ENCODE measurements at regions not wholly inside any gene's neighbourhood (a gene's known extent, or its start where the extent isn't known, plus 50 kb on each side); places are given as distances from the start of the nearest gene placed in this dataset.
"Not testable (repeated sequence)": the region's sequence is repeated elsewhere in the genome, so short reads cannot be mapped to it uniquely, and the experiment has no call there.

DNA sequence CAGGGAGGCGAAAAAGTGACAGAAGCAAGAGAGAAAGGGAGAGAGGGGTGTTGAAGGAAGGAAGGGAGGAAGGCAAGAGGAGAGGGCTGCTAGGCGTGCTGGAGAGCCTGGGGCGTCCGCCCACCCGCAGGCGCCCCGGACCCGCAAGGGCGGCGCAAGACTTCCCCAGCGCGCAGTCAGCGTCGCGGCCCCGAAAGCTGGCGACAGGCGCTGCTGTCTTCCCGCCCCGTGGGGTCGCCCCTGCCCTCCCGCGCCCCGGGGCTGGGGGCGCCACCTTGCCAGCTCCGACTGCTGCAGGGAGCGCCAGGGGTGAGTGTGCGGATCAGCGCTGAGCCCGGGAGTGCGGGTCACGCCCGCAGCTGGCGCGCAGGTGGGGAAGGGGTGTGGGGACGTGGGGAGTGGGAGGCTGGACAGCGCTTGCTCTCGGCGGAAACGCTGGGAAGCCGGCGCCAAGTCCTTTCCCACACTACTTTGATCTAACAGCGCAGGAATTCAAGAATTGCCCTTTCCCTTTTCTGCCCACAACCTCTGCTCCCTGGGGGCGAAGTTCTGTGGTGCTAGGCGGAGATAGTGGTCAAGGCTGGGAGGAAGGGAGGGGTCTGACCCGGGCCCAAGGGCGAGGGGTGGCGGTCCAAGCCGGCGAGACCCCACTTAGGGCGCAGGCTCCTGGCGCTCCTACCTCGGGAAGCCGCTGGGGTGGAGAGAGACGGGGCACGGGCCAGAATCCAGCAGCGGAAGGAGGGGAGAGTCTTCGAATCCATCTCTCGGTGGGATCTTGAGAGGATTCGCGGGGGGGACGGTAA is 266.1 kb downstream of the CGGBP1 start, which contains the start of gene HTR1F:
TSS of gene HTR1F (plus strand) at position 173 of the 803 bp plus-strand sequence.
- no peak for FAIRE-seq

DNA sequence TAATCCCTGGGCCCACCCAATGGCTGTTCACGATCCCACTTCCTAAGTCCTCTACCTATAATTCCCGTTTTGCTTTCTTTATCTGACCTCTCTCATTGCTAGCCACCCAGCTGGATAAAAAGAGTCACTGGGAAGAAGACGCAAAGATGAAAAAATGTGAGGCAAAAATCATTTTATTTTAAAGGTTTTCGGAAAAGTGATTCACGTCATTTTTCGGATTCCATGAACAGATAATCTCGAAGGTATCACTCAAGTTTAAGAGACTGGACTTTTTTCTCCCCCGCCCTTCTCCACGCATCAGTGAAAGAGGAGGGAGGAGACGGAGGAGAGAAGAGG is 266.6 kb downstream of the CGGBP1 start:
- FAIRE-seq = no peak

DNA sequence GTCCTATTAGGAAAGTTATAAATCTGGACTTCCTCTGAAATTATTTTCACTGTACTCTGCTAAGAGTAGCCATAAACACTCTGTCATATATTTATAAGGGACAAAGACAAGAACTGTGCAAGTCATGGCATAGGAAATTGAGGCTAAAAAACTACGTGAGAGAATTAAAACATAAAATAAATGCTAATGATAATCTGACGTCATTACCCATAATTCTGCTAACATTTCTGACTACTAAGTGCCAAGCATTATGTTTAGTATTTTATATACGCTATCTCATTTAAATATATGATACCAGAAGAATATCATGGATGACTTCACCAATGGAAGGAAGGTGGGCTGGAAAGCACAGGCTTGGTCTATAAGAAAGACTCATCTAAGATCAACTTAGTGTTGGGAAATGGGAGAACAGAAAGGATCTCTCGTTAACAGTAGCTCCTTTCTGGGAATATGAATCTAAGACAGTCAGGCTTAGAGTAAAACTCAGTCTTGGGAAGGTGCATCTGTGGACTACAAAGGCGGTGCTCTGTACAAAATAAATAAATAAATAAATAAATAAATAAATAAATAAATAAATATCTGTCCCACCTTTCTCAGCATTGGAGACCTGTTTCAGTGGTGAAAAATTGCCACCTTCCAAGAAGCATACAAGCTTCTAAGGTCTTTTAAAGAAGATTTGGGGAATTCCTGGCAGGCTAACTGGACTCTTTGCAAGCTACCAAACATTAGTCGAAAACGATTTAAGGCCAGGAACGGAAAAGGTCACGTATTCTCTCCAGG is 267.4 kb downstream of the CGGBP1 start:
- FAIRE-seq = no peak

DNA sequence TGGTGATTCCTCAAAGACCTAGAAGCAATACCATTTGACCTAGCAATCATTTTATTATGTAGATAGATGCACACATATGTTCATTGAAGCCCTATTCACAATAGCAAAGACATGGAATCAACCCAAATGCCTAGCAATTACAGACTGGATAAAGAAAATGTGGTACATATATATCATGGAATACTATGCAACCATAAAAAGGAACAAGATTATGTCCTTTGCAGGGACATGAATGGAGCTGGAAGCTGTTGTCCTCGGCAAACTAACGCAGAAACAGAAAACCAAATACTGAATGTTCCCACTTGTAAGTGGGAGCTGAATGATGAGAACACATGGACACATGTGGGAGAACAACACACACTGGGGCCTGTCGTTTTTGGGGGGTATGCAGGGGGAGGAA is 269.8 kb downstream of the CGGBP1 start:
- FAIRE-seq = not testable (repeated sequence)

DNA sequence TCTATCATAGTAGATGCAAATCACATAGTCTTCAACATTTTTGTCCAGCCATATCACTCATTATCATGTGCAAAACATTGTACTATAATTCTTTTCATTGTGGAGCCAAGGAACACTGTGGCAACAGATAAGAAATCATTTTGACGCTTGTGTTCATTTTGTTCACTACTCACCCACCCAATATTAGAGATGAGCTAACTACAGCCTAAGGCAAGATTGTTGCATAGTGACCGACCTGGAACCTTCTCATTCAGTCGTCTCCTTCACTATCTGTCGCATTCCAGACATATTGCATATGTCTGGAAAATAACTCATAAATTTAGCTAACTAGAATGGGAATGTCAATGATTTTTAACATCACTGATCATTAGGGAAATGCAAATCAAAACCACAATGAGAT is 270.3 kb downstream of the CGGBP1 start:
- FAIRE-seq = no peak

DNA sequence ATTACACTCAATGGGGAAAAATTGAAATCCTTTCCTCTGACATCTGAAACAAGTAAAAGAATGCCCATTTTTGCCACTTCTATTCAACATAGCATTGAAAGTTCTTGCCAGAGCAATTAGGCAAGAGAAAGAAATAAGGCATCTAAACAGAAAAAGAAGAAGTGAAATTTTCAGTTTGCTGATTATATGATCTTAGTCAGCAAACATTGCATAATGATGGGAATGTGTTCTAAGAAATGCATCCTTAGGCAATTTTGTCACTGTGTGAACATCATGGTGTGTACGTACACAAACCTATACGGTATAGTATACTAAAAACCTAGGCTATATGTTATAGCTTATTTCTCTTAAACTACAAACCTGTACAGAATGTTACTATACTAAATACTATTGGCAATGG is 278.0 kb downstream of the CGGBP1 start:
- FAIRE-seq = no peak

DNA sequence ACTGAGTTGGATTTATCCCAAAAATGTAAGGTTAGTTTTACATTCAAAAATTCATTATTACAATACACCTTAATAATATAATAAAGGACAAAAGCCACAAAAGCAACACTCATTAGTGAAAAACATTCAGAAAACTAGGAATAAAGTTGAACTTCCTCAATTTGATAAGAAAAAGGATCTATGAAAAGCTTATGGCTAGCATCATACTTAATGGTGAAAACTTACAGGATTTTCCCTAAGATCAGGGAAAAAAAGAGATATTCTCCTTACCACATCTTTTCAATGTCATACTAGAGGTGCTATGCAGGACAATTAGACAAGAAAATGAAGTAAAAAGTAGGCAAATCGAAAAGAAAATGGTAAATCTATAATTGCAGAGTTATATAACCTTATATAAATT is 279.9 kb downstream of the CGGBP1 start:
- no peak for FAIRE-seq

DNA sequence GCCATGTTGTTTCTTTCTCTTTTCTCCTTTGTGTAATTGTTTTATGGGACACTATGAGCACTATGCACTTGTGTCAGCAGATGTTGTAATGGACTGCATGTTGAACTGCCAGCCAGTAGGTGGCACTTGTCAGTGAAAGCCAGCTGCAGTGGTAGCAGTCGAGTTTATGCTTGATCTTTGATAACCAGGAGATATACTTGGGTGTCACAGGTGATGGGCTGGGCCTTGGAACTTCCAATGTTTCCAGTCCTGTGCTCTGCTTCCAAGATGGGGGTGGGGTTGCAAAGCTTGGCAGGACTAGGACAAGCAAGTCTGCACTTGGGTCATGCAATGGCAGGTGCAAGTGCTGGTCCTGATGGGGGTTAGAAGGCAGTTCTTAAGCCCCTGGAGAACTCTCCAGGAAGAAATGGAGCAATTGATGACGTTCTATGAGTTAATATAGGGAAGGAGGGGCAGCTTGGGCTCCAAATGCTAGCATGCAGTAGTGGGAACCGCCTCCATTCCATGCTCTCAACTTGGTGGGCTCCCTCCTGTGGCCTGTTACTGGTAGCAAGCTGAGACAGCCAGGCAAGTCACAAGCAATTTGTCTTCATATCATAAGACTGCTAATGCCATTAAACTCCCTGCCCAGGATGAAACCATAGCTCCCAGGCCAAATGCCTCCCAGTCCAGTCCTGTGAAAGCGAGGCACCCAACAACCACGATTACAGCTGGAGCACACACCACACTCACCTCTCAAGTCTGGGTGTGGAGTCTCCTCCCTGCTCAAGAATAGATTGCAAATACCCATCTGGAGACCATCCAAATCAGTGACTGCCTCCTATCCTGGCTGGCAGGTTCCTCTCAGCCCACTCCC is 287.2 kb downstream of the CGGBP1 start:
- FAIRE-seq = no peak

DNA sequence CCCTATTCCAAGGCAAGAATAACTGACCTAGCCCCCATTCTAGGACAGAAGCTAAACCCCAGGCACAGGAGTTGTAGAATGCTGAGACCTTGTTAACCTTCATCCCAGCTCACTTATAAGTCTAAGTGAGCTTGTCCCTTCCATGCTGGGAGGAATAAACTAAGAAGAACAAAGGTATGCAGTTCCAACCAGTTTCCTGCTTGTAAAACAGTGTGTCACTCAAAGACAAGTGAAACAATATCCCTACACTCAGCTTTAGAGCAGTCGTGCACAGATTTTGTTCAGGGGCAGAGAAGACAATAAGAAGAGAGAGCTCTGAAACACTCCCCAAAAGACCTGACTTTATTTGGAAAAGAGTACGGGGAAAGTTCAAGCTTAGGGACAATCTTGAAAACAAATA is 292.1 kb downstream of the CGGBP1 start:
- FAIRE-seq = no peak

DNA sequence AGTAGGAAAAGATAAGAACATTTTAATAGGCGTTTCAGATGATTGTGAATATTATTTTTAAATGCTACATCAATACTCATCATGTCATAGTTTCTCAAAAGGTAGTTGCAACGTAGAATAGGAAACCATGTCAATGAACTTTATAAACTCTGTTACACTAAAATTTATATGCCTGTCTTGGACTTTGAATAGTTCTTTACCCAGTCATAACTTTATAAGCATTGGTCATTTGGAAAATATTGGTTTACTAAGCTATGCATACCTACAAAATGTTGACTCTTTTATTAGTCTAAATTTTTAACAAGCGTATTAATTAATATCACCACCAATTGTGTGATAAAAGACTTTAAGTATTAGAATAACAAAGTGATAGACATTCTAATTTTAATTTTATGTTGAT is 293.5 kb downstream of the CGGBP1 start:
- no peak for FAIRE-seq

DNA sequence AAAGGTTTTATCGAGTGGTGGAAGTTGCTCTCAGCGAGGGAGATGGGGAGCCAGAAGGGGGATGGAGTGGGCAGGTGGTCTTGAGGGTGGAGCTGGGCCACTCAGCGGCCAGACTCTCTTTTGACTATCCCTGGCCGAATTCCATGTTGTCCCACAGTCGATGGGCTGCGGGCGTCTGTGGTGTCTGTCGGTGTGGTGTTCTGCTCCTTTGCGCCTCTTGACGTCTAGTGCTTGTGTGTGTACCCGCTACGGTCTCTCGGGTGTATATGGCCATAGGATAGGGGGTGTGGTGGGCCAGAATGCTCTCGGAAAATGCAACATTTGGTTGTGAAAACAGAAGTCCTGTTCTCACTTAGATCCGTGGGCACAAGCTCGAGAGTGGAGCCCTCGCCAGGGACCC is 297.0 kb downstream of the CGGBP1 start:
- no peak for FAIRE-seq

DNA sequence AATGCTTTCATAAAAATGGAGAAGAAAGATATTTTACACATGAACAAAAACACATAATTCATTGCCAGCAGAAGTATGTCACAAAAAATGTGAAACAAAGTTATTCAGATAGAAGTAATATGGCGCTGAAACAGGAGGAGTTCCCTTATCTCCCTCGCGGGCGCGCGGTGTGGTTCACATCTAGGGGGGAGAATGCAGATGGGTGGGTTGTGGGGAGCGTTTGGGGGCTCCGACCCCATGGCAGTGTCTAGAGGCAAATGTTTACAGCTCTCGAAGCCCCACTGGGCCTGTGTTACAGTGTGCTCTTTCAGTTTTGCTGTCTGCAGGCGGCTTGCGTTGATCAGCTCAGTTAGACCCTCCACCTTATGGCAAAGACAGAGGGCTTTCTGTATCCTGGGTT is 297.5 kb downstream of the CGGBP1 start:
- no peak for FAIRE-seq

DNA sequence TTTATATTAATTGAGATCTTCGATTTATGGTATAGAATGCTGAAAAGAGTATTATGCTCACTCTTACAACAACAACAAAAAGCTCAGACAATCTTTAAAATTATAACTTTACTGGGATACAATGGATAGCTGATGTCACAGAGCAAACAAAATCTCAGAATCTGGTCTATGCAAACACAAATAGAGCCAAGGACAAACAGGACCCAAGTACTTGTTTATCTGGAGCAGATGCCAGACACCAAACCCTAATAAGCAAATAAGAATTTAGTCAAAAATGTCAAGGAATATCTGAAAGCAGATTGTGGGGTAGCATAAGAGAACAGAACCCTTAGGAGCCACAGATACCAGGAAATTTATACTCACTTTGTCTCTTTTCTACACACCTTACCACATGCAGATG is 302.2 kb downstream of the CGGBP1 start:
- no peak for FAIRE-seq

DNA sequence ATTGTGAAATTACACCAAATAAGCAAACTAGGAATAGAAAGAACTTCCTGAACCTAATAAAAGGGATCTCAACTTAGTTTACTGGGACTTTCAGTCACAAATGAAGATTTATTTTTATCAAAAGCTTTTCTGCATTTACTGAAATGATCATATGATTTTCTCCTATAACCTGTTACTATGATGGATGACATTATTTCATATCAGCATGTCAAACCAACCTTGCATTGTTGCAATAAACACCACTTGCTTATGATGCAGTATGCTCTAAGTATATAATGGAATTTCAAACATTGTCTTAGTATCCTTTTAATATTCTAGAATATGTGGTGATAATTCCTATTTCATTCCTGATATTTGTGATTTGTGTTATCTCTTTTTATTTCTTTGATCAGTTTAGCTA is 303.0 kb downstream of the CGGBP1 start:
- no peak for FAIRE-seq

DNA sequence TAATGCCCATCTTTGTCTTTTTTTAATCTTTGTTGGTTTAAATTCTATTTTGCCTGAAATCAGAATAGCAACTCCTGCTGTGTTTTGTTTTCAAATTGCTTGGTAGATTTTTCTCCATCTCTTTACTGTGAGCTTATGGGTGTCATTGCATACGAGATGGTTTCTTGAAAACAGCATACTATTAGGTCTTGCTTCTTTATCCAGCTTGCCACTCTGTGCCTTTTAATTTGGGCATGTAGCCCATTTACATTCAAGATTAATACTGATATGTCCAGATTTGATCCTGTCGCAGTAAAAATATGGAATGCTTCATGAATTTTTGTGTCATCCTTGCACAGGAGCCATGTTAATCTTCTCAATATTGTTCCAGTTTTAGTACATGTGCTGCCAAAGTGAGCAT is 316.6 kb downstream of the CGGBP1 start:
- no peak for FAIRE-seq

DNA sequence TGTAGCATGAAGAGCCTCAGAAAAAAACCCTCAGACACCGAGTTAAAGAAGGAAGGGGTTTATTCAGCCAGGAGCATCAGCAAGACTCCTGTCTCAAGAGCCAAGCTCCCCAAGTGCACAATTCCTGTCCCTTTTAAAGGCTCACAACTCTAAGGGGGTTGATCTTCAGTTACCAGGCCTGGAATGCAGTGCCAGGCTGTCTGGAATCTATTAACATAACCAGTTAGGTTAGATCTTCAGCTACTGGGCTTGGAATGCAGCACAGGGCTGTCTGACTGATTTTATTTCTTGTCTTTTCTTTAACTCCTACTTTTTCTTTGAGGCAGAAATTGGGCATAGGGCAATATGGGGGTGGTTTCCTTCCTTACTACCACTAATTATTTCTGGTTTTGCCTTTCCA is 317.9 kb downstream of the CGGBP1 start:
- not testable (repeated sequence) for FAIRE-seq

DNA sequence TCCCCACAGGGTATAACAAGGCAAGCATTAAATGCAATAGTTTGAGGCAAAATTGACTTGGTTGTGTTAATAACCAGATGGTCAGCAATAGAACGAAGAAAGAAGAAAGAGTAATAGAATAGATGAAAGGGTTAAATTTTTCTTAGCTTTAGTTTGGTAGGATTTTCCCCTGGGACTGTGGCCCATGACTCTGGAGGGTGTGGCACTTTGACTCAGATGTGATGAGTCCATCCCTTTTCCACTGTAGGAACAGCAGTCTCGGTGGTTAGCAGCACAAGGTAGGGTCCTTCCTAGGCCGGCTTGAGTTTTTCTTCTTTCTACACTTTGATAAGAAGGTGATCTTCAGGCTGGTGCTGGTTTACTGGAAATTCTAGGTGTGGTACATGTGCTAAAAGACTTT is 321.0 kb downstream of the CGGBP1 start:
- FAIRE-seq = not testable (repeated sequence)

DNA sequence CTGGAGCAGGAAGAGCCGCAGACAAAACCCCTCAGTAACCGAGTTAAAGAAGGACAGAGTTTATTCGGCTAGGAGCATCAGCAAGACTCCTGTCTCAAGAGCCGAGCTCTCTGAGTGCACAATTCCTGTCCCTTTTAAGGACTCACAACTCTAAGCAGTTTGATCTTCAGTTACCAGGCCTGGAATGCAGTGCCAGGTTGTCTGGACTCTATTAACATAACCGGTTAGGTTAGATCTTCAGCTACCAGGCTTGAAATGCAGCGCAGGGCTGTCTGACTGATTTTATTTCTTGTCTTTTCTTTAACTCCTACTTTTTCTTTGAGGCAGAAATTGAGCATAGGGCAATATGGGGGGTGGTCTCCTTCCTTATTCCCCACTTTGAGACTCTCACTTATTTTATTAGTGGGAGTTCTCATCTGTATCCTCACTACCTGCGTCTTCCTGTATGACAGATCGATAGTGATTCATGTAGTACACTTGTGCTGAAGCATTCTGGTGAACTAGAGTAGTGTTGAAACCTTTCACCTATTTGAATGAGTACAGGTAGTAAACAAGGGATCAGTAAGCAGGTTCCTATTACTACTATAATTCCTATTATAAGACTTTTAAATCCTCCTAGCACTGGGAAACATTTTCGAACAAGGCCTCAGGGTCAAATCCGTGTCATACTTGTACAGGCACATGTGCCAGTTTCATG is 325.0 kb downstream of the CGGBP1 start:
- no peak for FAIRE-seq

DNA sequence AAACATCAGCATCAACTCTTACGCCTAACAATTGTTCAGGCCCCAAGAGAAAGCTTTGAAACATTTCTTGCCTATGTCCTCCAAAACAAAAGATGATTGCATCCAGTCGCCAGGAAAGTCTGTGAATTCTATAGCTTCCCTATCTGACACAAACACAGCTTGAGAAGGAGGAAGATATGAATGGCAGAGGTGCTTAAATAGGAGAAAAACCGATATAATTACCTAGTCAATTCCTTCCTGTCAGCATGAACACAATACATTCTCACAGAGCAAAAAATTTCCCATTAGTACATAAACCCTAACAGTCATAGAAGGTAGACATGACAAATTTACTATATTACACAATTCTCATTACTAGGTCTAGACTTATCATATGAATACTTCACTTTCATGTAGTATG is 326.5 kb downstream of the CGGBP1 start:
- FAIRE-seq = no peak

DNA sequence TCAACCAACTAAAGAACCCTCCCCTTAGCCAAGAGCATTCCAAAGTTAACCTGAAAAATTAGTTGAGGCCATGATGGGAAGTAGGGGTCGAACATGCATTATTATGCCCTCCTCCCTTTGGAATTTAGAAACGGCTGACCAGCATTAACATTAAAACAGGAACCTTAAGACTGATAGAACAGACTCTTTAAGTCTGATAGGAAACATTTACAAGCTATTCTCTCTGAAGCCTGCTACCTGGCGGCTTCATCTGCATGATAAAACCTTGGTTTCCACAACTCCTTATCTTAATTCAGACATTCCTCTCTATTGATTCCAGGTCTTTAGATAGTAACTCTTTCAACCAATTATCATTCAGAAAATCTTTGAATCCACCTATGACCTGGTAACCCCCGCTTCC is 331.0 kb downstream of the CGGBP1 start:
- FAIRE-seq = no peak

DNA sequence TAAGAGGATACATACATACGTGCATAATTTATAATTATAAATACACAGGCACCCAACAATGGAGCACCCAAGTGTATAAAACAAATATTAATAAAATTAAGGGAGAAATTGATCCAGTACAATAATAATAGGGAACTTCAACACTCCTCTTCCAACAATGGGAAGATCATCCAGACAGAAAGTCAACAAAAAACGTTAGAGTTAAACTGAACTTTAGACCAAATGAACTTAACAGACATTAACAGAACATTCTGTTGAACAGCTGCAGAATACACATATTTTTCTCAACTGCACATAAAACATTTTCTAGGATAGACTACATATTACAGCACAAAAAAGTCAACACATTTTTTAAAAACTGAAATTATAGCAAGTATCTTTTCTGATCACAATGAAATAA is 339.7 kb downstream of the CGGBP1 start:
- no peak for FAIRE-seq

DNA sequence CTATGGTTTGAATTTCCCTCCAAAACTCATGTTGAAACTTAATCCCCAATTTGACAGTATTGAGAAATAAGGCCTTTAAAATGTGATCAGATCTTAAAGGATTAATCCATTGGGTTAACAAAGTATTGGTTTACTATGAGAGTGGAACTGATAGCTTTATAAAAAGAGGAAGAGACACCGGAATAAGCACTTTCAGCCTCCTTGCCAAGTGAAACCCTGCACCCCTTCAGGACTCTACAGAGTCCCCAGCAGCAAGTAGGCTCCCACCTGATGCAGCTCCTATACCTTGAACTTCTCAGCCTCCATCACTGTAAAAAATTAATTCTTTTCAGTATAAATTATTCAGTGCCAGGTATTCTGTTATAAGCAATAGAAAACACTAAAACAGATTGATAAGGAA is 348.3 kb downstream of the CGGBP1 start:
- FAIRE-seq = no peak

DNA sequence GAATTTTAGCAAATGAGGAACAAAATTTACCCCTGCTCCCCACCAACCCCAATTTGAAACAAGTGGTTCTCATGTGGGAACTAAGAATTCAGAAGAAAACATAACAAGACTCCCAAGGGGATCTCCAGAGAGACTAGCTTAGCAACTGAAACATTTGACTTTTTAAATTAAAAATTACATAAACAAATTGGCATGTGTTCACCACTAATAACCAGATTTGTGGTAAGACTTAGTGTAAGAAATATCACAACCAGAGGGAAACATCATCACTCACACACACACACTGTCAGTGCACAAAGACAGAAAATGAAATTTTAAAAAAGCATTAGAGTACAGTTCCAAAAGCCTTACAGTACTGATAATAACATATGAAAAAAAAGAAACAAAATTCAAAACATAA is 348.8 kb downstream of the CGGBP1 start:
- no peak for FAIRE-seq
